Activated CD4-positive, alpha-beta T cell treated with anti-CD3 and anti-CD28 coated beads, Interleukin-2, amount 50 U/mL, for 1 hour (primary cell): ENCODE measurements at regions not wholly inside any gene's neighbourhood (a gene's known extent, or its start where the extent isn't known, plus 50 kb on each side); places are given as distances from the start of the nearest gene placed in this dataset.

Experiments used
- DNase-seq: peaks from one replicate; pipeline ENCODE4 v3.0.0-alpha.2; 2020

- no peak for DNase-seq
These were observed 255.1 kb downstream of the C4orf33 start for GRCh38 chr4:129350834-129351721.

DNA sequence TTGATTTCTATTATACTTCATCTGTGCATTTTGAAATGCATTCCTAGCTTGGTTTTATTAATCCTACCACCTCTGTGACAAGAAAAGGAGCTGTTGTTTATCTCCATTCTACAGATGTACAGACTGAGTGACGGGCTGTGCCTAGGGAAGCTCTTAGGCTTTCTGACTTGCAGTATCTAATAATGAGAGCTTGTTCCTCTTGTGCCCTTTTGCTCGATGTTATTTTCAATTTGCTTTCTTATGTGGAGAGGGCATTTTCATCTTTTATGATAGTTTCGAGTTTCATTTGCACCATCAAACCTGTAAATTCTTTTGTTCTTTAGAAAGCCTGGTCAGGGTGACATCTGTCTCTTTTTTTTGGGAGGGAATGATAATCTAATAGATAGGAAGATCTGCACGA is 256.5 kb downstream of the C4orf33 start:
- no peak for DNase-seq

DNA sequence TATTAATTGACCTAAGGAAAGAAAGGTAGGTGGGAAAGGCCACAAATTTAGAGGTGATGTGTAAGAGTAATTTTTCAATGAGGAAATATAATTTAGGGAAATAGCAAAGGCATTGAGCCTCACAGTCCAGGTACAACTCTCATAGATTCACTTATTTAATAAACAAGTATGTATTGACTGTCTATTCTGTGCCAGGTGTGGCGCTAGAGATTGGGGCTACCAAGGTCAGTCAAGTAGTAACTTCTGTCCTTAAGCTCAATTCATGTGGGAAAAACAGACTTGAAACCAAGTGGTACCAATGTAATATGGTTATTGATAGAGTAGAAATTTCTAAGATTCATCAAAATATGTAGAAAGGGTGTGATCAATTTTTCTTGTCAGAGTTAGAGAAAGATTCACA is 257.5 kb downstream of the C4orf33 start:
- no peak for DNase-seq

GRCh38 chr4:129355031-129355430 is 259.1 kb downstream of the C4orf33 start:
- DNase-seq: no peak

GRCh38 chr4:129355516-129355915 is 259.6 kb downstream of the C4orf33 start:
- DNase-seq: no peak

DNA sequence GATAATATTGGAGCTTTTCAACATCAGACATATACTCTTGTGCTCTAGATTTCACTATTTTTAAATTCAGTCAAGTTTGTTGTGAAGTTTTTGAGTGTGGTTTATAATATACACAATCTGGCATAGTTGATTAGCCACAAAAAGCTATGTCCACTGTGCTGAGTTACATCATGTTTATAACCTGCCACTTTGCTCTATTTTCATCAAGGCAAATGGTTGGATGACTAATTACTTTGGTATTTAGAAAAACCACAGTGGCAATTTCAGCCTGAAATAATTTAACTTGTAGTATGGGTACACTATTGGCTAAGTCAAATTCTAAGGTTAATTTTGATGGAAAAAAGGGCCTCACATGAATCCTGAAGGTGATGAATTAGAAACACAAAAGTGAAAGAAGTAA is 262.6 kb downstream of the C4orf33 start:
- DNase-seq: no peak

GRCh38 chr4:129359461-129359860 is 263.5 kb downstream of the C4orf33 start:
- DNase-seq: no peak

GRCh38 chr4:129362691-129363274 is 266.8 kb downstream of the C4orf33 start:
- peak; percentile 22 for DNase-seq

DNA sequence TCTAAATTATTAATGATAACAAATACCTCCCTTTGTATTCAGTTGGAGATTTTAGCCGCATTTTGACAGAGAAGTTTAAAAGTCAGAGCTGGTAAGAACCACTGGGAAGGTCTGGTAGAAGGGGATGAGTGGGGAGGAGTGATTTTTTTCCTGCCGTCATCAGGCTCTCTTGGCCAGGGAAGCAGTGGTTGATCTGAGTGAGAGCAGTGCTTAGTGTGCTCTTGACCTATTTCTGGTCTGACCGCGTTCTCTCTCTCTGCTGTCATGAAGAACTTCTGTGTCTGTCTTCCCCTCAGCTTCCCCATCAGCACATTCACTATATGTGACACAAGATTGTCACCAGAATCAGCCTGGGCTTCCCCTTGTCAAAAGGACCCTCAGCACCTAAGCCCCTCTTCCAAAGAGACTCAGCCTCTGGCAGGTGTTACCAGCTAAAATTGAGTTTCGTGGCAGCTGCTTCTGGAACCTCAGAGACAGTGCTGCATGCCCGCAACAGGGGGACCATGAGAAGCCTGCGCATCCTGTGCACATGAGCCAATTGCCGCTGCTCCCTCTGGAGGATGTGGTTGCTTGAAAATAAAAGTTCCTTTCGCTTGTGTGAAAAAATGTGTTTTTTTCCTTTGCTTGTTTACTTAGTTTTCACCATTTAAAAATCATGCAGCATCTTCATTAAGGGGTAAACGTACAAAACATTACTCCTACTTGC is 268.9 kb downstream of the C4orf33 start:
- no peak for DNase-seq

DNA sequence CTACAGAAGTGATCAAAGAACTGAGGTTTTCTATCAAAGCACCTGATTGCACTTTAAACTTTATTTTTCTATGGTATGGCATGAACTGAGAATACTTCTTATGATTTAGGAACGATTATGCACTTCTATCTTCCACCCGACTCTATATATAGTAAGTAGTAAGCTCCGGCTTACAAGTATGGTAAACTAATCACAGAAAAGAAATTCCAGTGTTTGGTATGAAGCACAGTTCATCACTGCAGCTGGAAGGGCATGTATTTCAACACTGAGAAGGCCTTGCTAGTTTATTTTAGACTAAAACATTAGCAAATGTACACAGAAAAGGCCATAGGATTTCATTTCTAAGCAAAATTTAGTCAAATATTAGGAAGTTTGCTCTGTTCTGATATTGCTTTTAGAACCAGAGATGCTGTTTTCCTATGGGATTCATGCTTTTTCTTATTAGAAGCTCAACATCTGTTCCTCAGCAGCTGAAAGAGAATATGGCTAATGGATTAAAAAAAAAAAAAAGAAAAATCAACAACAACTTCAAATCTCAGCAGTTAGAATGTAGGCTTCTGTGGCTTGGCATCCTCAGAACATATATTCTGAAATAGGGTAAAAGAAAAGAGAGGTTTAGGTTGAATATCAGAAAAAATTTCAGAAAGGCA is 273.5 kb downstream of the C4orf33 start:
- no peak for DNase-seq

- no peak for DNase-seq
These were observed 275.1 kb downstream of the C4orf33 start for GRCh38 chr4:129371065-129371464.

- no peak for DNase-seq
These were observed 276.0 kb downstream of the C4orf33 start for GRCh38 chr4:129371926-129372325.

GRCh38 chr4:129377131-129377845 is 281.3 kb downstream of the C4orf33 start:
- DNase-seq: no peak

DNA sequence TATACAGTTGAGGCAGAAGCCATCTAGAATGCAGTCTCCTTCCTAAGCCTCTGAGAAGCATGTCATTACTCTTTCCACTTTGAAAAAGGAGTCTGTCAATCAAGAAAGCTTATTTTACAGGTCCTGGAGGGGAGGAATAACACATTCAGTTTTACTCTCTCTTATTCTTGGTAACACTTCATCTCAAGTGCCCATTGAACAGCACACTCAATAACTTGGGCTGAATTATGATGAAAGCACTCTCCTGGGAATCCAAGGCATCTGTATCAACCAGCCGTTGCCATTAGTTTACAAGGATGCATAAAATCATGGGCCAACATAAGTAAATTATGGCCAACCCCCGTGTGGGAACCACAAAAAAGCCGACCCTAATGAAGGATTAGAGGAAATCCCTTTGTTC is 282.4 kb downstream of the C4orf33 start:
- no peak for DNase-seq

DNA sequence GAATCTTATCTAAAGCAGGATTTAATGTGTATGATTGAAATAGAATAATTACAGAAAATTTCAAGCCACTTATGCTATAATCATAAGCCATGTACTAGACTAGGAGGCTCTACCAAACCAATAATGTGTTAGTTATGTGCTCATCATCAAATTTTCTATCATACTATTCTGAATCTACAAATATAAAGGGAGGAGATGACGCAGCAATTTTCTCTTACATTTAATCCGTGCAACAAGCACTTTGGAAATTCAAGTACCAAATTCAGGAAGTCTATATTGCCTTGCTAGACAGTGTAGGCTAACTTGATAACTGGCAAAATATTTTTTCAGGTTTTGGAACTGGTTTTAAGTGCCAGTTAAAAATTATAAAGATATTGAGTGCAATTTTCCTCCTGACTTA is 283.5 kb downstream of the C4orf33 start:
- DNase-seq: no peak

- DNase-seq: no peak
These were observed 289.0 kb downstream of the C4orf33 start for GRCh38 chr4:129384974-129385373.

DNA sequence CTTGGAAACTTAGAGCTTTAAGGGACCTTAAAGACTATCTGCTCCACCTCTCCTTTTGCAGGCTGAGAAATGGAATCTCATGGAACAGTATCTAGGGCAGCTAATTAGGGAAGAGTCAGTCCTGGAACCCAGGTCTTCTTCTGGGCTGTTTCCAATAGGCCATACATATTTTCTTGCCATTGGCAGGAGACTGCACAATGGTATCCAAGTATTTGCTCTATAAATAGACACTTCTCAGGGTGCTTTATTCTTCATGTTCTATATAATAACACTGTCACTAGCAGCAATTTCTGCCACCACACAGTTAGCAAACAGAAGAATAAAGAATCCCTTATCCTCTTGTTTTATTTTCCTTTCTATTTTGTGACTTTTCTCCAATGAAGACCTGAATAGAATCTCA is 291.7 kb downstream of the C4orf33 start:
- DNase-seq: no peak

- DNase-seq: no peak
These were observed 298.0 kb downstream of the C4orf33 start for GRCh38 chr4:129393976-129394375.

DNA sequence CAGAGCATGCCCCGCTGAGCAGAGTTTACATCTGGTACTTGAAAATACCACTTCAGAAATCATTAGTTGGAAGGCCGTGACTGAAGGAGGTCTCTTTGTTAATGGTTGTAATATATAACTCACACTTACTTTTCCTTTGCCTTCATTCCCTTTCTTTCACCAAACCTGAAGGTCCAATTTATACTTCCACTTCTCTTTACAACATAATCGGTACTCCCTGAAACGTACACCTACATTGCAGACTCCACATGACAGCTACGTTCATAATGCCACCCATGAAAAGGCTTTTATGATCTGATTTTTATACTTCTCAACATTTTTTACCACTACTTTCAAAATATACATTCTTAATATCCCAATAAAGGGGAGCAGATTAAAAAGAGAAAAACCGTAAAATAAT is 298.7 kb downstream of the C4orf33 start:
- no peak for DNase-seq

DNA sequence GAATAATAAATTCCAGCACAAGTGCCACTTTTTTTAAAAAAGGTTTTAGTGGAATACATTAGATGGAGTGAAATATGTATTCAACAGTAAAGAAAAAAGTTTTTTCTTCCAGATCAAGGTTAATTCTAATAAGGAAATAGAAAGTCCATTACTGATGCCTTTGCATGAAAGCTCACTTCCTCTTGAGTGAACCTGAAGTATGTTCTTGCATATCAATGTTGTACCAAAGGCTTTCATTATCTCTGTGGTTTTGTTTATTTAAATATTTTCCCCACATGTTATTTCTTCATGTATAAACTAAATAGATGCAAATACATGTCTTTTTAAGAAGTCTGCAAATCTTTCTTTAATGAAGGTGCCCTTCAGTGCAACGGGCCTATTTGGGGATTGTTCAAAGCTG is 307.9 kb downstream of the C4orf33 start:
- no peak for DNase-seq

GRCh38 chr4:129410115-129410514 is 314.2 kb downstream of the C4orf33 start:
- no peak for DNase-seq

DNA sequence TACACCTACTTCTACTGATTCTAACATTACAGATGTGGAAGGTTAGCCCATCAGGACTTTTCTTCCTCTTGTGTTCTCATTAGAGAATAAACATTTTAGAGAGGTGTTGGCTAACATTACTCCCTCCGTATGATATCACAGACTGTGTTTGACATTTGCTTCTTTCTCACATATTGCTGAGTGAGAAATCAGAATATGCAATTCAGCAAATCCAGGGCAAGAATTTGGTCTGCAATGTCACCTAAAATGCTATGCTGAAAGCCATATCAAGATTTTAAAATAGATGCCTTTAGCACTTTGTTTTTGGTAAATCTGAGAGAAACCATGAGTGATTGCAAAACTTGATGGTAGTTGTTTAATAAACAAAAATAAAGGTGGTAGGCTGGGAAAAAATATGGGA is 319.1 kb downstream of the C4orf33 start:
- no peak for DNase-seq

DNA sequence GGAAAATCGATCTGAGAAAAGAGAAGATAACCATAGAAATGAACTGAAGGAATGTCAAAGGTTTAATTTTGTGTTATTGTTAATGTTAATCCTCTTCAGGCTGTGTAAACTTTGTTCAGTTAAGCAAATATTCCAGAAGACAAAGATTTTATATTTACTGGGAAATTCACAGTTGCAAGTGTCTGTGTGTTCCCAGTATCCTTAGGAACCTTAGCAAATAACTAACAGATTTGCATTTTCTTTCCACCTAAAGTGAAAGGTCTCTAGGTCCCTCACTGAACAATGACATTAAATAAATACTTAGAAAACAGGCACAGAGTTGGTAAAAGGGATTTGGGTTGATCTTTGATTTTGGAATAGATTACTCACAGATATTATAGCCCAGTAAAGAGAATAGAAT is 324.7 kb downstream of the C4orf33 start:
- no peak for DNase-seq
